SK-N-SH (cell line): ENCODE measurements at regions not wholly inside any gene's neighbourhood (a gene's known extent, or its start where the extent isn't known, plus 50 kb on each side); places are given as distances from the start of the nearest gene placed in this dataset.

Source experiments
- CTCF ChIA-PET: fragments of 300-600, 350-600 bp; formaldehyde crosslinking; extraction: SDS; loops from one replicate; lab custom pipeline; 2021; lab: Yijun Ruan, JAX
- POLR2A ChIA-PET: fragments of 350-600 bp; sonication (Branson Sonifier 250); formaldehyde crosslinking; extraction: SDS; loops from one replicate; lab custom pipeline; 2020; ENCODE audit warnings: antibody characterized with exemption, inconsistent platforms; lab: Yijun Ruan, JAX
- DNase-seq: peaks from one replicate; pipeline ENCODE4 v3.0.0; 2012
- H2AFZ ChIP-seq: fragments of 200-600 bp; sonication (generic); 2 replicates; pipeline ENCODE4 v1.8.1; 2016; ENCODE audit warnings: antibody characterized with exemption, mild to moderate bottlenecking, low read depth
- H3F3A ChIP-seq: fragments of 200-600 bp; sonication (generic); replicated peaks from 2 replicates; pipeline ENCODE3; 2016; ENCODE audit warnings: antibody characterized with exemption, mild to moderate bottlenecking; ENCODE audit not compliant: insufficient read depth
- H3K27ac ChIP-seq, 2 experiments: fragments of 200-500 bp in 1 of 2; fragments of 200-600 bp in 1 of 2; sonication (Bioruptor generic) in 1 of 2; sonication (generic), shearing (Covaris generic) in 1 of 2; 2 replicates each; pipeline versions ENCODE4 v1.5.1 to v1.6.1; 2014 to 2016; ENCODE audit warnings: low read depth in 2 of 2, inconsistent platforms in 1 of 2, low read length in 1 of 2, mild to moderate bottlenecking in 1 of 2, mixed read lengths in 1 of 2
- H3K27me3 ChIP-seq: fragments of 200-600 bp; sonication (generic), shearing (Covaris generic); 2 replicates; pipeline ENCODE4 v1.6.1; 2016; ENCODE audit warnings: mixed run types; ENCODE audit not compliant: insufficient read depth
- H3K36me3 ChIP-seq, 2 experiments: fragments of 200-500 bp in 1 of 2; fragments of 200-600 bp in 1 of 2; sonication (Bioruptor generic) in 1 of 2; sonication (generic) in 1 of 2; replicated peaks in 1 of 2; 2 replicates each; pipeline versions ENCODE3 to v1.5.1; 2014 to 2016; ENCODE audit warnings: low read length in 1 of 2, mild to moderate bottlenecking in 1 of 2; ENCODE audit not compliant: insufficient read depth in 2 of 2, control insufficient read depth in 1 of 2
- H3K4me1 ChIP-seq, 2 experiments: fragments of 200-500 bp in 1 of 2; fragments of 200-600 bp in 1 of 2; sonication (Bioruptor generic) in 1 of 2; sonication (generic), shearing (Covaris generic) in 1 of 2; 2 replicates each; pipeline versions ENCODE4 v1.5.1 to v1.6.1; 2014 to 2016; ENCODE audit warnings: low read depth in 1 of 2, low read length in 1 of 2, mixed run types in 1 of 2; ENCODE audit not compliant: insufficient read depth in 2 of 2, control insufficient read depth in 1 of 2
- H3K4me2 ChIP-seq: fragments of 200-600 bp; sonication (generic), shearing (Covaris generic); 2 replicates; pipeline ENCODE4 v1.6.1; 2017; ENCODE audit warnings: mixed run types
- H3K4me3 ChIP-seq, 2 experiments: fragments of 200-500 bp in 1 of 2; fragments of 200-600 bp in 1 of 2; sonication (Bioruptor generic) in 1 of 2; sonication (generic), shearing (Covaris generic) in 1 of 2; 2 replicates each; pipeline versions ENCODE4 v1.5.1 to v1.8.1; 2014 to 2016; ENCODE audit warnings: low read depth in 2 of 2, inconsistent platforms in 1 of 2, low read length in 1 of 2, mild to moderate bottlenecking in 1 of 2, mixed read lengths in 1 of 2, moderate library complexity in 1 of 2
- H3K79me2 ChIP-seq: fragments of 200-600 bp; sonication (generic); 2 replicates; pipeline ENCODE4 v1.8.1; 2017; ENCODE audit warnings: mild to moderate bottlenecking; ENCODE audit not compliant: insufficient read depth
- H3K9ac ChIP-seq: fragments of 200-600 bp; sonication (generic); 2 replicates; pipeline ENCODE4 v1.6.1; 2017; ENCODE audit warnings: mixed run types
- H3K9me2 ChIP-seq: fragments of 200-600 bp; sonication (generic); 2 replicates; pipeline ENCODE4 v1.6.1; 2017; ENCODE audit warnings: mixed run types
- H3K9me3 ChIP-seq: fragments of 200-600 bp; sonication (generic); 2 replicates; pipeline ENCODE4 v1.6.1; 2017; ENCODE audit warnings: mixed run types, mild to moderate bottlenecking, moderate library complexity
- H4K20me1 ChIP-seq: fragments of 200-600 bp; sonication (generic); 2 replicates; pipeline ENCODE4 v1.6.1; 2017; ENCODE audit warnings: mild to moderate bottlenecking, mixed run types; ENCODE audit not compliant: insufficient read depth
- CTCF ChIP-seq: fragments of 200-600 bp; sonication (generic); IDR thresholded peaks from 2 replicates; pipeline ENCODE4 v1.6.1; 2017; ENCODE audit warnings: antibody characterized with exemption, mild to moderate bottlenecking, moderate library complexity
- FOSL2 ChIP-seq: IDR thresholded peaks from 2 replicates; pipeline ENCODE4 v1.4.0; 2012; ENCODE audit warnings: low read depth, mild to moderate bottlenecking, moderate library complexity, borderline replicate concordance
- FOXJ3 ChIP-seq: sonication (generic); formaldehyde crosslinking; IDR thresholded peaks from 2 replicates; pipeline ENCODE4 v1.5.1; 2020; ENCODE audit warnings: mild to moderate bottlenecking, missing genetic modification reagents
- FOXM1 ChIP-seq: IDR thresholded peaks from 2 replicates; pipeline ENCODE4 v1.4.0; 2012; ENCODE audit warnings: low read depth, mild to moderate bottlenecking
- GATA2 ChIP-seq: sonication (generic); formaldehyde crosslinking; IDR thresholded peaks from 2 replicates; pipeline ENCODE4 v1.5.0; 2020; ENCODE audit warnings: mild to moderate bottlenecking, missing genetic modification reagents
- NRF1 ChIP-seq: IDR thresholded peaks from 2 replicates; pipeline ENCODE4 v1.6.1; 2012; ENCODE audit warnings: low read depth, mild to moderate bottlenecking, low read length
- PBX3 ChIP-seq: IDR thresholded peaks from 2 replicates; pipeline ENCODE4; 2012
- POLR2AphosphoS5 ChIP-seq: IDR thresholded peaks from 2 replicates; pipeline ENCODE4 v1.6.1; 2012; ENCODE audit warnings: low read depth, low read length
- RFX5 ChIP-seq: IDR thresholded peaks from 2 replicates; pipeline ENCODE4 v1.6.1; 2012; ENCODE audit warnings: mild to moderate bottlenecking, improper control_type of control experiment, low read length
- RXRA ChIP-seq: IDR thresholded peaks from 2 replicates; pipeline ENCODE4 v1.4.0; 2012; ENCODE audit warnings: low read depth, mild to moderate bottlenecking, borderline replicate concordance
- SIN3A ChIP-seq: IDR thresholded peaks from 2 replicates; pipeline ENCODE4 v1.6.1; 2012; ENCODE audit warnings: low read depth, mild to moderate bottlenecking, low read length, moderate library complexity, borderline replicate concordance
- TCF12 ChIP-seq: IDR thresholded peaks from 2 replicates; pipeline ENCODE4 v1.4.0; 2012
- TEAD4 ChIP-seq: IDR thresholded peaks from 2 replicates; pipeline ENCODE4 v1.4.0; 2012; ENCODE audit warnings: mild to moderate bottlenecking, borderline replicate concordance; ENCODE audit not compliant: insufficient read depth
- YY1 ChIP-seq: IDR thresholded peaks from 2 replicates; pipeline ENCODE4 v1.4.0; 2012; ENCODE audit warnings: low read depth, mild to moderate bottlenecking
- WGBS: methylation state at CpG from one replicate; pipeline ENCODE4 v1.1.6; 2017; ENCODE audit warnings: low lambda C conversion rate; 5-methylcytosine and 5-hydroxymethylcytosine counted together

- no peak overlapping the region for H3K4me3 ChIP-seq
- H3F3A ChIP-seq = no peaks in the 10 kb centered on the region
- no peak overlapping the region for H3K4me2 ChIP-seq
- 41% methylated on average over 2 of the region's 2 CpGs for WGBS
- H2AFZ ChIP-seq = no peak overlapping the region
- no peaks in the 10 kb centered on the region for H3K4me1 ChIP-seq
- no peaks in the 10 kb centered on the region for H3K36me3 ChIP-seq
- no peak overlapping the region for H3K27ac ChIP-seq
- no peaks in the 10 kb centered on the region for H3K9me2 ChIP-seq
- POLR2A ChIA-PET = no interaction called here
- no peak overlapping the region for H3K9ac ChIP-seq
- no peak for TF ChIP-seq CTCF
- no peak for TF ChIP-seq FOXJ3 (CRISPR knock-in tag)
- no peak for TF ChIP-seq FOXM1
- TF ChIP-seq SIN3A = no peak
- TF ChIP-seq TEAD4 = no peak
- no peak for TF ChIP-seq FOSL2
- no peak for TF ChIP-seq PBX3
- no peak for TF ChIP-seq POLR2AphosphoS5
- no peak for TF ChIP-seq RXRA
- no peak for TF ChIP-seq GATA2 (CRISPR knock-in tag)
- TF ChIP-seq TCF12 = no peak
- no peak for TF ChIP-seq RFX5
- H4K20me1 ChIP-seq = no peaks in the 10 kb centered on the region
- H3K27me3 ChIP-seq = no peaks in the 10 kb centered on the region
- H3K79me2 ChIP-seq = no peaks in the 10 kb centered on the region
- no peak for DNase-seq
- no peaks in the 10 kb centered on the region for H3K9me3 ChIP-seq
- CTCF ChIA-PET = interaction anchor here (1.3 kb wide), 1 partner anchor 17 kb away, joined by 3 read pairs; no protein-coding TSS in a partner anchor
Measured at GRCh38 chr13:90577726-90578125, 769.8 kb upstream of the MIR17HG start.

DNA sequence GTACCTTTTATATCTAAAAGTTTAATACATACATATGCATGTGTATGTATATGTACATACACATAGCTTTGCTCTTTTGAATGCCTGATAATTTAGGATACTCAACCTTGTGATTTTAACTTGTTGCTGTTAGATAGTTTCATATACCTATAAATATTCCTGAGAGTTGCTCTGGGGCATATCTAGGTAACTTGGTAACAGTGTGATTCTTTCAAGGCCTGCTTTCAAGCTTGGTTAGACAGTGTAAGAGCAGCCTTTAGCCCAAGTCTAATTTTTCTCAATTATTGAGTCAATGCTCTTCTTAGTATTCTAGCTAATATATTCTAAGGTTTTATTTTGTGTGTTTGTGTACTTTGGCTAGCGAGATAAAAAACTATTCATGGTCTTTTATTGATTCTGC is 762.1 kb upstream of the MIR17HG start:
- Histone ChIP-seq H3K9me3 (no peaks in the 10 kb centered on the region), H3F3A (no peaks in the 10 kb centered on the region), H3K27me3 (no peaks in the 10 kb centered on the region), H3K27ac (no peak overlapping the region), H3K9me2 (no peaks in the 10 kb centered on the region), H2AFZ (no peak overlapping the region), H3K36me3 (no peaks in the 10 kb centered on the region), H3K79me2 (no peaks in the 10 kb centered on the region), H3K4me2 (no peak overlapping the region), H3K9ac (no peak overlapping the region), H4K20me1 (no peaks in the 10 kb centered on the region), H3K4me3 (no peak overlapping the region), H3K4me1 (no peaks in the 10 kb centered on the region)
- TF ChIP-seq YY1 = no peak
- no peak for TF ChIP-seq NRF1
- TF ChIP-seq TEAD4 = no peak
- CTCF ChIA-PET = interaction anchor here (1.2 to 1.3 kb wide), 2 partner anchors 12 to 282 kb away, joined by 3 read pairs; no protein-coding TSS in a partner anchor
- 33% methylated on average over 1 of the region's 1 CpG for WGBS
- DNase-seq = no peak
- POLR2A ChIA-PET = no interaction called here
